ENCODE measurements at regions not wholly inside any gene's neighbourhood (a gene's known extent, or its start where the extent isn't known, plus 50 kb on each side); places are given as distances from the start of the nearest gene placed in this dataset.

DNA sequence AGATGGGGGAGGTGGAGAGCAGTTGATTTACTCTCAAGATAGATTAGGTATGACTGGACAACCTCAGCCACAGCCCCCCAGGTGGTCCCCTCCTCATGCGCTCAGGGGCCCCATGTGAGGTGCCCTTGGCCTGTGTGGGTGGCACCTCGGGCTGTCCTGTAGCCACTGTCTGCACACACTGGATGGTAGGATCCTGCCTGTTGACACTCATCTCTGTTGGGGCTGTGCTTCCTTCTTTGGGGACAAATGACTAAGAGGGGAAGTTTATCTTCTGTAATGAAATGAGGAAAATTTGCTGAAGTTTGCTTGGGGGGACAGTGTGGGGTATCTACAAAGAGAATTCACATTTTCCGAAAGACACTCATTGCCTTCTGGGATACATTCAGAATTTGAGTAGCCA is 53.6 kb upstream of the ANTXRL start:
- Histone ChIP-seq H3K27ac (no peak overlapping the region), H3K4me3 (no peak overlapping the region)
- DNase-seq (ENCODE audit: low spot score) = peak; percentile 22
- TF ChIP-seq, protein P1, sequence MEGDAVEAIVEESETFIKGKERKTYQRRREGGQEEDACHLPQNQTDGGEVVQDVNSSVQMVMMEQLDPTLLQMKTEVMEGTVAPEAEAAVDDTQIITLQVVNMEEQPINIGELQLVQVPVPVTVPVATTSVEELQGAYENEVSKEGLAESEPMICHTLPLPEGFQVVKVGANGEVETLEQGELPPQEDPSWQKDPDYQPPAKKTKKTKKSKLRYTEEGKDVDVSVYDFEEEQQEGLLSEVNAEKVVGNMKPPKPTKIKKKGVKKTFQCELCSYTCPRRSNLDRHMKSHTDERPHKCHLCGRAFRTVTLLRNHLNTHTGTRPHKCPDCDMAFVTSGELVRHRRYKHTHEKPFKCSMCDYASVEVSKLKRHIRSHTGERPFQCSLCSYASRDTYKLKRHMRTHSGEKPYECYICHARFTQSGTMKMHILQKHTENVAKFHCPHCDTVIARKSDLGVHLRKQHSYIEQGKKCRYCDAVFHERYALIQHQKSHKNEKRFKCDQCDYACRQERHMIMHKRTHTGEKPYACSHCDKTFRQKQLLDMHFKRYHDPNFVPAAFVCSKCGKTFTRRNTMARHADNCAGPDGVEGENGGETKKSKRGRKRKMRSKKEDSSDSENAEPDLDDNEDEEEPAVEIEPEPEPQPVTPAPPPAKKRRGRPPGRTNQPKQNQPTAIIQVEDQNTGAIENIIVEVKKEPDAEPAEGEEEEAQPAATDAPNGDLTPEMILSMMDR (IDR thresholded peaks at IDR 0.05) = no peak

DNA sequence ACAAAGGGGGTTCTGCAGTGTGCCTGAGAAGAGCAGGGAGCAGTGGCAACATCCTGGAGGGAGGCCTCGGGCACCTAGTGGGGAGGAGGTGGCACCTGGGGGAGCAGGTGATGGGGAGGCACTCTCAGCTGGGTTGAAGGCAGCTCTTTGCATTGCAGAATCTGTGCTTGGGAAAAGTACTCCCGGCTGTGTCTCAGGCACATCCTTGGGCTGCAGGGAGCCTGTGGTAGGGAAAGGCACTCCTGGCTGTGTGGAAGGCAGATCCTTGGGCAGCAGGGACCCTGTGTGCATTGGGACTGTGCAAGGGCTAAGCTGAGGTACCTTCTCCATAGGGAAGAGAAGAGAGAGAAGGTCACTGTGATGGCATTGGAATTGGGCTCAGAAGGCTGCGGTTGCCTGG is 52.8 kb upstream of the ANTXRL start:
- TF ChIP-seq, protein P1 (IDR thresholded peaks at IDR 0.05) = no peak
- Histone ChIP-seq H3K4me3 (no peak overlapping the region), H3K27ac (no peak overlapping the region)
- peak; percentile 40 for DNase-seq (ENCODE audit: low spot score)

DNA sequence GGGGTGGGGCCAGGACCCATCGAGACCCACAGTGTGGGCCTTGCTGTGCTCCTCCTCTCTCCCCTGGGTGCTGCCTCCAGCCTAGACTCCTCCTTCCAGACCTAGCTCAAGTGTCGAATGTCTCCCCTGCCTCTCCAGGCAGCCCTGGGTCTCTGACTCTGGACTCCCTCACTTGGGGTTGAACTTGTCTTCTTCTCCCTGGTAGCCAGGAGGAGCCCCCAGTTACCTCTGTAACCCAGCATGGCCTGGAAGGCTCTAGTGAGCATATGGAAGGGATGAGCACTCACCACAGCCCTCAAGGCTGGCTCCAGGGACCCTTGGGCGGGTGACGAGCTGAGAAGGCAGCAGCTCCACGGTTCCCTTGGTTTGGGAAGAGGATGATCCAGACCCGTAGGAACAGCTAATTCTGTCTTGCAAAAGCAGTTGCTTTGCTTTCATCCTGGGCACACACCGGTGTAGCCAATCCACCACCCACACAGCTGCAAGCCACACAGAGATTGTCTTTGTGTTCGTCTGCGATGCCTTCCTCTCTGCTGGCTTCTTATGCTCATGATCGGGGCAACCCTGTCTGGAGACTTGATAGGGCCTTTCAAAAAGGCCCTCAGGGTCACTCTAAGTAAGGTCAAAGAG is 52.3 kb upstream of the ANTXRL start:
- no peak overlapping the region for H3K27ac ChIP-seq
- TF ChIP-seq, protein P1 (IDR thresholded peaks at IDR 0.05) = no peak
- DNase-seq (ENCODE audit: low spot score) = peak; percentile 47
- no peak overlapping the region for H3K4me3 ChIP-seq

DNA sequence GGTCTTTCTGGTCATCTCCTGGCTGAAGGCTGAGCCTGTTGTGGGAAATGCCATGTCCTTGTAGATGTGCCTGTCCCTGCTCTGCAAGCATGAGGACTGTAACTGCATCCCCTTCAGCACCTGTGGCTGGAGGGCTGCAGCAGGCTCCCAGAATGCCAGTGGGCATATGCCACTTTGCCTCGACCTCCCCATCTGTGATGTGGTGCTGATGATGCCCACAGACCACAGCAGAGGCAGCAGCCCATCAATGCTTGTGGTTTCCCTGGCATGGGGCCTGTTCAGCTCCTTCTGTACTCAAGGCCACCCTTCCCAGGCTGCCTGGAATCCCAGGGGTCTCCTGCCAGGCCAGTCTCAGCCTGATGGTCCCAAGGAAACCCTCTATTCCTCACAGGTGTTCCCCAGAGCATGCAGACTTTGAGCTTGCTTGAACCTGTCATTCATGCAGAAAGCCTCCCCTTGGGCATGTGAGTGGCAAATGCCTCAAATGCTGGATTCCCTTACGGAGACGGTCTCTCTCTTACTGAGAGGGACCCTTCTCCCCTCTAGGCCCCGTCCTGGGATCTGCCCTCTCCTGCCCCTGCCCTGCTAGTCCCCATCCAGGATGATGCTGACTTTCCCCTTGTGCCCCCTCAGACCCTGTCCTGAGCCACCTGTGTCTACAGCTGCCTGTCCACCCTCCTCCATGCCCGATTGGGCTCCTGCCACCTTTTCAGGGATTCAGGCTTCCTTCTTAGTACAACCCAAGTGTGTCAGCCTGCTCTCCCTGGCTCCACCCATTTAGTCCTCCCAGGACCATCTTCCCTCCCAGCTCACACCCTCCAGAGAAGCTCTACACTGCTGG is 50.9 kb upstream of the ANTXRL start:
- DNase-seq (ENCODE audit: low spot score) = peak; percentile 38
- TF ChIP-seq, protein P1 (IDR thresholded peaks at IDR 0.05) = no peak

DNA sequence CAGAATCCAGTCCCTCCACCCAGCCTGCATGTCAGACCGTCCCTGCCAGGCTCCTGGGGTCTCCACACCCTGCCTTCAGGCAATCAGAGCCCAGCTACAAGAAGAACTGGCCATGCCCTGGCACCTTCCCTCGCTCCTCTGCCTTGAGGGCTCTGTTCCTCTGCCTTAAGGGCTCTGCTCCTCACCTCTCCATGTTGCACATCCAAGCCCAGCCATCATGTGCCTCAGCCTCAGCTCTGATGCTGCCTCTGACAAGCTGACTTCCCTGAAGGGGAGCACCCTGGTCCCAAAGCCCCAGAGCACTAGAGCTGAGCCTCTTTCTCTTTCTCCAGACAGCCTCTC is 50.3 kb upstream of the ANTXRL start:
- DNase-seq (ENCODE audit: low spot score) = peak; percentile 19
- TF ChIP-seq, protein P1 (IDR thresholded peaks at IDR 0.05) = no peak
- Histone ChIP-seq H3K27ac (no peak overlapping the region), H3K4me3 (no peak overlapping the region)

More for the DNA sequence above, 50.9 kb upstream of the ANTXRL start:
- Histone ChIP-seq H3K27ac (no peak overlapping the region), H3K4me3 (no peak overlapping the region)

DNA sequence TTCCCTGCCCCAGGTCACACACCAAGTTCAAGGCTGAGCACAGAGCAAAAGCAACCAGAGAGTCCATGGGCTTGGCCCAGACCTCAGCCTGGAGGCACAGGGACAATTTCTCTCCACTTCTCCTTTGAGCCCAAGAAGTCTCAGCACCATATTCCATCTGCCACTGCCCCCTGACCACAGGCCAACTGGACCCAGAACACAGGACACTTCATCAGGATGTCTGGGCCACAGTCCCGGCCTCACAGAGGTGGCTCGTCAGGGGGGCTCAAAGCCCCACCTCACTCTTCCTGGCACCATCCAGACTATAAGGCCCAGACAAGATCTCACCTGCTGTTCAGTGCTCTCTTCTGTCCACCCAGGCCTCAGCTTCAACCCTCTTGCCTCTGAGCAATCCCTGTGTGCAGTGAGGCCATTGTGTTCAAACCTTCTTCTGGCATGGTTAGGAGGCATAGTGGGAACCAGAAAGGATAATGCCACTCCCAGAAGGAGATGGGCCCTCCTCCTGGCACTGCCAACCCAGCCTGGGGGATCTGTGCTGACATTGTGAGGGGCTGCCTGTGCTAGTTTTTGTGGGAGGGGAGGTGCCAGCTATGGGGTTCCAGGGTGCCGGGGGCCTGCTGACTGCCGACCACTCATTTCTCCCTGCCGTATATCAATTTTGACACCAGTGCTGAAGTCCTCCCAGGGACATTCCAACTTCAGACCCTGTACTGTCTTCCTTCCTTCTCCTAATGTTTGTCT is 49.7 kb upstream of the ANTXRL start:
- TF ChIP-seq, protein P1 (IDR thresholded peaks at IDR 0.05) = no peak
- peak; percentile 35 for DNase-seq (ENCODE audit: low spot score)
- H3K4me3 ChIP-seq = no peak overlapping the region

More for the DNA sequence above, 49.7 kb upstream of the ANTXRL start:
- no peak overlapping the region for H3K27ac ChIP-seq
